RCC 7860 (cell line): ENCODE measurements at regions not wholly inside any gene's neighbourhood (a gene's known extent, or its start where the extent isn't known, plus 50 kb on each side); places are given as distances from the start of the nearest gene placed in this dataset.

Experiments used
- DNase-seq: peaks from one replicate; pipeline ENCODE4 v3.0.0-alpha.2; 2015; ENCODE audit warnings: low spot score
- FAIRE-seq: peaks from 2 replicates; lab custom pipeline; 2012; peaks lifted over from hg19 to GRCh38; lab: Jason Lieb, UNC

DNA sequence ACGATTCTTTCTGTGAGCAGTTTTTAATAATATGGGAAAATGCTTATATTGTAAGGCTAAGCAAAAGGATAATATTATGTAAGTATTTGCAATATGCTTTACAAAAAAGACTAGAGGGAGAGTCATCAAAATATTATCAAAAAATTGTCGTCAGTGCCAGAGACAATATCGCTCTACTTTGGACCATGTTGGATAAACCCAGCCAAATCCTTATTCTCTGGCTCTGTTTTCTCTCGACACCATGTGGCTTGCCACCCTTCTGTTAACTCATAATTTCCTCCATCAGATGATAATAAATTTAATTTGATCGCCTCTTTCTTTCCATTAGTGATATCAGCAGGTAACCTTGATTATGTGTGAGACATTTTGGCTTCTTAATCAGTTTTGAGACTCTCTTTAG, 129.9 kb downstream of the CDC42EP3 start:
- FAIRE-seq: no peak
- no peak for DNase-seq

DNA sequence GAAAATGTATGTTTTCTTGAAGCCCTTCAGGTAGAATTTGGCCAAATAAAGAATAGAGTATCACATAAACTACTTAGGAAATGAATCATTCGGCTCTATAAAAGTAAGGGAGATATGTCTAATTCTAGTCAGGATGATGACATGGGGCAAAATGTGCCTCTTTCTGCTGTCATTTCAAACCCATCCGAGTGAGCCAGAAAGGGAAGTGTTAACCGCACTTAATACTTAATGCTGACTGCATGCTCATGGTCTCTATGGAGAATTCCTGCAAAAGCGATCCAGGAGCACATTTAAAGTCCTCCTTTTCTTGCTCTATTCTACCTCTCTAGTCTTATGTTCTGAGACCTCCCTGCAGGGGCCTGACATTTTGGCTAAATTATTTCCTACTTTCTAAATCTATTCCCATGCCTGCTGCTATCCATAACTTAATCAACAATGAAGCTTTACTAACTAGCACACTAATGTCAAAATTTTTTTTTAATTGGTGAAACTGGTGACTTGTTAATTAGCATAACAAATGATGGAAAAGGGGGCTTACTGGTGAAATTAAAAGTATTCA, 127.4 kb downstream of the CDC42EP3 start:
- DNase-seq: no peak
- no peak for FAIRE-seq

DNA sequence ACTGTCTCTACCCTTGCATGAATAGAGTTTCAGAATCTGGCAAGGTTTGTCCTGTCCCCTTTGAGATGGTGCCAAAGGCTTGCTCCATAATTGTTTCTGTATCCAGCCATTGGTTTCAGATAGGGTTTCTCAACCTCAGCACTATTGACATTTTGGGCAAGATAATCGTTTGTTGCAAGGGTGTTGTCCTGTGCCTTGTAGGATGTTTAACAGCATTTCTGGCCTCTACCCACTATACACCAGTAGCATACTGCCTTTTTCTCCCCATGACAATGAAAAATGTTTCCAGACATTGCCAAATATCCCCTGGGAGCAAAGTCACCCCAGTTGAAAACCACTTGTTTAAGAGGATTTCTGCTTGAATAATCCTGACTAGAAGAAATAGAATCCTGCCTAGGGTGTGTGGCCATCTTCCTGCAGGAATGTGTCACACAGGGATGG, 126.8 kb downstream of the CDC42EP3 start:
- FAIRE-seq: peak; percentile 75
- DNase-seq: peak; percentile 68

GRCh38 chr2:37549598-37549997, 121.8 kb downstream of the CDC42EP3 start:
- DNase-seq (no peak), FAIRE-seq (no peak)

GRCh38 chr2:37550190-37550589, 121.3 kb downstream of the CDC42EP3 start:
- DNase-seq (no peak), FAIRE-seq (no peak)

GRCh38 chr2:37551783-37552182, 119.7 kb downstream of the CDC42EP3 start:
- DNase-seq: no peak
- no peak for FAIRE-seq

- FAIRE-seq (no peak), DNase-seq (peak; percentile 13)
Observed at GRCh38 chr2:37552339-37552738, 119.1 kb downstream of the CDC42EP3 start.

GRCh38 chr2:37553411-37554154, 117.9 kb downstream of the CDC42EP3 start:
- FAIRE-seq (no peak), DNase-seq (no peak)

- no peak for FAIRE-seq
- no peak for DNase-seq
Observed at GRCh38 chr2:37554155-37554510, 117.3 kb downstream of the CDC42EP3 start.

DNA sequence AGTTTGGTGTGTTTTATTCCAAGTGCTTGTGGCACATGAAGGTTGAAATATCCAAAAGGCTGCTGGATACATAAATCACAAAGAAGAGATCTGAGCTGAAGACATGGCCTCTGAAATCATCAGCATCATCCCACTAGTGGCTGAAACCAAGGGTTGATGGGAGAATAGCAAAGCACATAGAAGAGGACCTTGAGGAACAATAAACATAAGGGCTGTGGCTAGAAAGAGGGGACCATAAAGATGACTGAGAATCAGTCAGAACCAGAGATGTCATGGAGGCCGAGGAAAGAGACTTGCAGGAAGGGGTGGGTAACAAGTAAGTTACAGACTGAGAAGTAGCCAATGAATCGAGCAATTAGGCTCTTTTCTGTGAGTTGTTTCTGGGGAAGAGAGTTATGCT, 116.8 kb downstream of the CDC42EP3 start:
- no peak for FAIRE-seq
- no peak for DNase-seq

GRCh38 chr2:37555457-37555856, 116.0 kb downstream of the CDC42EP3 start:
- no peak for DNase-seq

GRCh38 chr2:37556256-37556655, 115.2 kb downstream of the CDC42EP3 start:
- no peak for DNase-seq
- no peak for FAIRE-seq

More at GRCh38 chr2:37555457-37555856, 116.0 kb downstream of the CDC42EP3 start:
- FAIRE-seq: no peak

DNA sequence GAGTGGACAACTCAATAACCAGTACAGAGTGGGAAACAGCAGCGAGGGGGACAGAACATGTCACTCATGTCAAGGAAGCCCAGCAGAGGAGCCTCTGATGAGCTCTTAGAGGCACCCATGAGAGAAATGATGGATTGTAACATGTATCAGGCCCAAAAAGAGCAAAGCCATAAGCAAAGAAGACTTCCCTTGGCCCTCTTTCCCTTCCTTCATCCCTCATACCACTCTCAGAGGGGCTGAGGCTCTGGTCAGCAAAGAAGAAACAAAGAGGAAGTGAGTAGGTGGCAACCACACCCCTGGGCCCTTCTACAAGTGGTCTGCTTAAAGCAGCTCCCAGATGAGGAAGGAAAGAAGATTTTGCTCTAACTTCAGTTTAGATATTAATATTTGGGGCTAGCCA, 112.8 kb downstream of the CDC42EP3 start:
- FAIRE-seq (no peak), DNase-seq (no peak)

GRCh38 chr2:37560241-37560848, 111.1 kb downstream of the CDC42EP3 start:
- FAIRE-seq (no peak), DNase-seq (no peak)

DNA sequence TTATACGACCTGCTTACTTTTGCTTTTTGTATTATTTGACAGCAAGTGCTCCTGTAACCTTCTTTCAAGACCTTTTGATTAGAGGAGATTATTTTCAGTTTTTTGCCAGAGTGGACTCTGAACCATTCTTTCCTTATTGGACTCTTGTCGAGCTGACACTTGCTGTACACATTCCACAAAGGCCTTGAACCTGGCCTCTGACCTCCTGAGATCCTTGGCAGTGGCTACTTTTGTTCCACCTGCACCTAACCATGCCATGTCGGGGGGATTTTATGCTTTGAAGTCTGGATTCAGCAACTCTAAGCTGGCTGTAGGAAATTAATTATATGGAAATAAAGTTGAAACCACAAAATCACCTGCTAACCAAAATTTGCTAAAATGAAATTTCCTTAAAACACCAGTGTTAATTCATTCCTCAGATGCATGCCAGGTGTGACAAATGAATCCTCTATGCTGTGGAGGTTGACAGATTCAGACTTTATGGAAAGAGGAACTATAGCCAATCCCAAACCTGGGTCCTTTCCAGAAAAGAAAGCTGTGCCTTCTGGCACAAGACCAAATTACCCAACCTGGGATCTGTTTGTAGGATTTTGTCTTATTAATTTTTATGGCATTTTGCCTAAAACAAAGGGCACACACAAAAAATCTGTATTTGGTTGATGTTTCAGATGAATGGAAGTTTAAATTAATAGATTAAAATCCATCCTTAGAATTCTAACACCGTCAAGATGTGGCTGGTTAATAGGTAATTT, 110.4 kb downstream of the CDC42EP3 start:
- FAIRE-seq (no peak), DNase-seq (no peak)

DNA sequence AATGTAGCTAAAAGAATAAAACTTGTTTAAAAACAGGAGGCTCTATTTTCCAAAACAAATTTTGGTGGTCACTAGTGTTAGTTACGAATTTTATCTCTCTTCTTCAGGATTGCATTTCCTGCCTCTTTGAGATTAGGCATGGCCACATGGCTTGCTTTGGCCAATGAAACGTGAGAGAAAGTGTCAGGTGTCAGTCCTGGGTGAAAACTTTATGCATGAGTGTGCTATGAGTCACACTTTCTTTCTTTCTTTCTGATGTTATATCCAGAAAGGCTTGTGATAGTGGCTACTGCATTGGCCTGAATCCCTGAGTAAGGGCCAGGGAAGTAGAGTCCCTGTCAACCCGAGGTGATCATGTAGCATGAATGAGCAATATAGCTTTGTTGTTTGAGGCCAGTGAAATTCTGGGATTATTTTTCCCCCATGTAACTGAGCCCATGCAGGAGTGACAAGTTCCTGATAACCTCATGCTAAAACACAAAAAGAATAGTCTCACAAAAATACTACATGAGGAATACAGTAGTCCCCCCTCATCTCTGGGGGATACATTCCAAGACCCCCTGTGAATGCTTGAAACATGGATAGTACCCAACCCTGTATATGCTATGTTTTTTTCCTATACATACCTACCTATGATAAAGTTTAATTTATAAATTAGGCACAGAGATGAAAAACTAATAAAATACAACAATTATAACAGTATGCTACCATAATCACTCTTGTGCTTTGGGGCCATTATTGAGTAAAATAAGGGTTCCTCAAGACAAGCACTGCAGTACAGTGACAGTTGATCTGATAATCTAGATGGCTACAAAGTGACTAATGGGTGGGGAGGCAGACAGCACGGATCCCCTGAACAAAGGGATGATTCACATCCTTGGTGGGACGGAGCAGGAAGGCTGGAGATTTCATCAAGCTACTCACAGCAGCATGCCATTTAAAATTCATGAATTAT, 109.5 kb downstream of the CDC42EP3 start:
- DNase-seq: peak; percentile 98
- peak; percentile 94 for FAIRE-seq

DNA sequence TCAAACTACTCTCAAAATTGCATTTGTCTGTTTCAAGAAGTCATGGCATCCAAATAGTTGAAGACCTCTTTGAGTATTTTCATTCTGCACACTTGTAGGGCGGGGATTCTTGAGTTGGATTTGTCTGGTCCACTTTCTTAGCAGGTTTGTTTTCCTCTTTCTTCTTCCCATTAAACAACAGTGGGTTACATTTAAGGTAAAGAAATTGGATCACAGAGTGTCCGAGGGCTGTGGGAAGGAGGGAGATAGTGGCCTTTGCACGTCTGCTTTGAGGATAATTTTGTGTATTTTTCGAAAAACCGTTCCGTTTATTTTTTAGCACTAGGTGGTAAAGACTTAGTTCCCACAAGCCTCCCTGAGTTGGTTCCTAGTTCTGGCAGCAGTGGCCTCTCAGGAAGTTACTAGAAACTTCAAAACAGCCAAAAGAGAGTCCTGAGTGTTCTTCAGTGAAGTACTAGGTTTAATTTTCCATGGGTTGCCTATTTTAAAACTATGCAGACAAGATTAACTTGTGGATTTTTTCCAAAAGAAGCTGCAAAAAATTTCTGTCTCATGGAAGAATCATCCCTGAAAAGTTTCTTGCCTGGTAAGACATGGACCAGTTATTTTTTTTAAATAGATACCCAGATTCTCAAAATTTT, 107.9 kb downstream of the CDC42EP3 start:
- no peak for FAIRE-seq
- DNase-seq: no peak

DNA sequence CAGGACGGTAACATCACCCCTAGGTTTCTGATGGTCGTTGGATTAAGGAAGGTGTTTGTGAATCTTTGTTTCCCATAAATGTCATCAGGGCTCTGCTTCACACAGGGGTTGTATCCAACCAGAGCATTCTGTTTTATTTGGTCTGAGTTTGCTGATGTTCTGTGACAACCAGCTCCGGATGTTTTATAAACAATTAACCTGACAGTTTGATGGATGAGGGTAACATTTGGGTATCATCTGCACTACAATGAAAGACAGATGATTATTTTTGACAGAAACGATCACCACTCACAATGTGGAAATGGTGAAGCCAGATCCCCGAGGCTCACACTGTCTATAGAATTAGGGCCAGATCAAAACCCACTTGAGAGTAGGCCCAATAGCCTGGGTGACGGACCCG, 107.1 kb downstream of the CDC42EP3 start:
- no peak for DNase-seq
- FAIRE-seq: no peak

- peak; percentile 54 for DNase-seq
- FAIRE-seq: no peak
Observed at GRCh38 chr2:37566517-37566981, 104.9 kb downstream of the CDC42EP3 start.

DNA sequence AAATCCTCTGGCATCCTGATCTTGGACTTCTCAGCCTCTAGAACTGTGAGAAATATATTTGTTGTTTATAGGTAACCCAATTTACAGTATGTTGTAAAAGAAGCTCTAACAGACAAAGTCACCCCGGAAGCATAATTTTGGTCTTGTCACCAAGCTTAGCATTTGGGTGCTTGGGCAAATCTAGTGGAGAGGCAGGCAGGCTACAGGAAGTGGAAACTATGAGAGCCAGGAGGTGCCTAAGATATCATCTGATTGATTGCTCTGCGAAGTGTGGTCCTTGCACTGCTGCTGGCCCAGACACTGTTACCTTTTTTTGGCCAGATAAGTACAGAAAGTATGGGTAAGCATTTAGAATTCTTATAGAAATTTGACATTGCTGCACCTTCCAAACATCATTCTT, 102.9 kb downstream of the CDC42EP3 start:
- DNase-seq: no peak
- no peak for FAIRE-seq
